SU-DHL-6 (cell line): ENCODE measurements at regions not wholly inside any gene's neighbourhood (a gene's known extent, or its start where the extent isn't known, plus 50 kb on each side); places are given as distances from the start of the nearest gene placed in this dataset.

Experiments
- CTCF ChIP-seq: fragments of 200-600 bp; sonication (generic); IDR thresholded peaks from one replicate; pipeline ENCODE4 v1.5.1; 2017; ENCODE audit warnings: antibody characterized with exemption, mild to moderate bottlenecking, low read length, moderate library complexity; ENCODE audit not compliant: insufficient read depth, poor library complexity, severe bottlenecking
- EZH2phosphoT487 ChIP-seq: fragments of 200-600 bp; sonication (generic), shearing (Covaris generic); conservative IDR thresholded peaks from 2 replicates; pipeline ENCODE4 v1.6.1; 2018; ENCODE audit warnings: mild to moderate bottlenecking, antibody characterized with exemption, low read length, moderate library complexity, mixed read lengths

DNA sequence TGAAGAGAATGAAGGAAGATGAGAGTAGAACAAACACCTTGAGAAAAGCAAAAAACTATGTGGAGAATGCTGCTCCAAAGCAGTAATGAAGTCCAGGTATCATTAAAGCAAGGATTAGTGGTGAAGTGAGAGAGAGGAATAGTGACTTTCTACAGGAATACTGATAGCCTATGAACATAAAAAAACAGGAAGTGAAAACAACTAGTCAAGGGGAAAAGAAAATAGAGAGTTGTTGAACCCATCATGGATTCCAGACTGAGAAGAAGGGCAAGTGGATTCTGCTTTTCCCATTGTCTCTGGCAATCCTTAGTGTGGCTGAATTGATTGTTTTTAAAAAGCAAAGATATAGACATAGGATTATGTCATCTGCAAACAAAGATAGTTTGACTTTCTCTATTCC, 119.9 kb upstream of the LHX8 start:
- no peak for TF ChIP-seq CTCF
- no peak for TF ChIP-seq EZH2phosphoT487
